Glutamatergic neuron (in vitro differentiated cells): ENCODE measurements at regions not wholly inside any gene's neighbourhood (a gene's known extent, or its start where the extent isn't known, plus 50 kb on each side); places are given as distances from the start of the nearest gene placed in this dataset.

Source experiments
- DNase-seq: peaks from one replicate; pipeline ENCODE4 v3.0.0; 2022
- H3K27ac Mint-ChIP-seq: one replicate; pipeline ENCODE4 v1.8.0; 2020; ENCODE audit warnings: mild to moderate bottlenecking, mixed read lengths, inconsistent platforms; ENCODE audit not compliant: unreplicated experiment
- H3K27me3 Mint-ChIP-seq: one replicate; pipeline ENCODE4 v1.8.0; 2020; ENCODE audit warnings: mild to moderate bottlenecking, moderate library complexity, mixed read lengths, inconsistent platforms; ENCODE audit not compliant: unreplicated experiment
- H3K36me3 Mint-ChIP-seq: one replicate; pipeline ENCODE4 v1.8.0; 2020; ENCODE audit warnings: mild to moderate bottlenecking, mixed read lengths, inconsistent platforms; ENCODE audit not compliant: unreplicated experiment
- H3K4me1 Mint-ChIP-seq: one replicate; pipeline ENCODE4 v1.8.0; 2020; ENCODE audit warnings: mild to moderate bottlenecking, low read depth, mixed read lengths, inconsistent platforms; ENCODE audit not compliant: unreplicated experiment
- H3K4me3 Mint-ChIP-seq: one replicate; pipeline ENCODE4 v1.8.0; 2020; ENCODE audit warnings: mild to moderate bottlenecking, mixed read lengths, inconsistent platforms; ENCODE audit not compliant: unreplicated experiment
- H3K9me3 Mint-ChIP-seq: one replicate; pipeline ENCODE4 v1.8.0; 2020; ENCODE audit warnings: mild to moderate bottlenecking, moderate library complexity, mixed read lengths, inconsistent platforms; ENCODE audit not compliant: unreplicated experiment
- TF ChIP-seq, protein P1 (sequence below): fragments of 200-600 bp; sonication (generic); IDR thresholded peaks from one replicate; pipeline ENCODE4 v1.5.0; 2021; ENCODE audit not compliant: partially characterized antibody, unreplicated experiment

GRCh38 chr16:65725156-65725845 is 603.4 kb upstream of the CDH11 start:
- H3K4me3 Mint-ChIP-seq = no peak overlapping the region
- H3K27me3 Mint-ChIP-seq = no peaks in the 10 kb centered on the region
- no peak overlapping the region for H3K27ac Mint-ChIP-seq
- TF ChIP-seq, protein P1, sequence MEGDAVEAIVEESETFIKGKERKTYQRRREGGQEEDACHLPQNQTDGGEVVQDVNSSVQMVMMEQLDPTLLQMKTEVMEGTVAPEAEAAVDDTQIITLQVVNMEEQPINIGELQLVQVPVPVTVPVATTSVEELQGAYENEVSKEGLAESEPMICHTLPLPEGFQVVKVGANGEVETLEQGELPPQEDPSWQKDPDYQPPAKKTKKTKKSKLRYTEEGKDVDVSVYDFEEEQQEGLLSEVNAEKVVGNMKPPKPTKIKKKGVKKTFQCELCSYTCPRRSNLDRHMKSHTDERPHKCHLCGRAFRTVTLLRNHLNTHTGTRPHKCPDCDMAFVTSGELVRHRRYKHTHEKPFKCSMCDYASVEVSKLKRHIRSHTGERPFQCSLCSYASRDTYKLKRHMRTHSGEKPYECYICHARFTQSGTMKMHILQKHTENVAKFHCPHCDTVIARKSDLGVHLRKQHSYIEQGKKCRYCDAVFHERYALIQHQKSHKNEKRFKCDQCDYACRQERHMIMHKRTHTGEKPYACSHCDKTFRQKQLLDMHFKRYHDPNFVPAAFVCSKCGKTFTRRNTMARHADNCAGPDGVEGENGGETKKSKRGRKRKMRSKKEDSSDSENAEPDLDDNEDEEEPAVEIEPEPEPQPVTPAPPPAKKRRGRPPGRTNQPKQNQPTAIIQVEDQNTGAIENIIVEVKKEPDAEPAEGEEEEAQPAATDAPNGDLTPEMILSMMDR = no peak
- no peaks in the 10 kb centered on the region for H3K9me3 Mint-ChIP-seq
- DNase-seq = no peak
- H3K4me1 Mint-ChIP-seq = peaks cover 4% of the 10 kb centered on the region
- H3K36me3 Mint-ChIP-seq = no peaks in the 10 kb centered on the region

DNA sequence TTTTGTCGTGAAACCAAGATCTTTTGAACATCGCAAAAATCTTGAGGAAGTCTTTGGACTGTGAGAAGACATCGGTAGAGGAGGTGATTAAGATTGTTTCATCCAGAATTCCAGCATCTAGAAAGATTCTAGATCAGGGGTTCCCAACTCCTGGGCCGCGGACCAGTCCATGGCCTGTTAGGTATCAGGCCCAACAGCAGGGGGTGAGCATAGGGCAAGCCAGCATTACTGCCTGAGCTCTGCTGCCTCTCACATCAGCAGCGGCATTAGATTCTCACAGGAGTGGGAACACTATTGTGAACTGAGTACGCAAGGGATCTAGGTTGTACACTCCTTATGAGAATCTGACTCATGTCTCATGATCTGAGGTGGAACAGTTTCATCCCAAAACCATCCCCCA is 600.6 kb upstream of the CDH11 start:
- Mint-ChIP-seq H3K27me3 (no peaks in the 10 kb centered on the region), H3K27ac (no peak overlapping the region), H3K4me1 (no peaks in the 10 kb centered on the region), H3K4me3 (no peak overlapping the region), H3K9me3 (no peaks in the 10 kb centered on the region), H3K36me3 (no peaks in the 10 kb centered on the region)
- TF ChIP-seq, protein P1 = no peak
- no peak for DNase-seq

GRCh38 chr16:65717846-65718245 is 596.0 kb upstream of the CDH11 start:
- H3K9me3 Mint-ChIP-seq = no peaks in the 10 kb centered on the region
- H3K4me3 Mint-ChIP-seq = no peak overlapping the region
- no peaks in the 10 kb centered on the region for H3K27me3 Mint-ChIP-seq
- H3K36me3 Mint-ChIP-seq = peaks cover 3% of the 10 kb centered on the region
- no peak overlapping the region for H3K27ac Mint-ChIP-seq
- TF ChIP-seq, protein P1 = no peak
- no peaks in the 10 kb centered on the region for H3K4me1 Mint-ChIP-seq
- no peak for DNase-seq

DNA sequence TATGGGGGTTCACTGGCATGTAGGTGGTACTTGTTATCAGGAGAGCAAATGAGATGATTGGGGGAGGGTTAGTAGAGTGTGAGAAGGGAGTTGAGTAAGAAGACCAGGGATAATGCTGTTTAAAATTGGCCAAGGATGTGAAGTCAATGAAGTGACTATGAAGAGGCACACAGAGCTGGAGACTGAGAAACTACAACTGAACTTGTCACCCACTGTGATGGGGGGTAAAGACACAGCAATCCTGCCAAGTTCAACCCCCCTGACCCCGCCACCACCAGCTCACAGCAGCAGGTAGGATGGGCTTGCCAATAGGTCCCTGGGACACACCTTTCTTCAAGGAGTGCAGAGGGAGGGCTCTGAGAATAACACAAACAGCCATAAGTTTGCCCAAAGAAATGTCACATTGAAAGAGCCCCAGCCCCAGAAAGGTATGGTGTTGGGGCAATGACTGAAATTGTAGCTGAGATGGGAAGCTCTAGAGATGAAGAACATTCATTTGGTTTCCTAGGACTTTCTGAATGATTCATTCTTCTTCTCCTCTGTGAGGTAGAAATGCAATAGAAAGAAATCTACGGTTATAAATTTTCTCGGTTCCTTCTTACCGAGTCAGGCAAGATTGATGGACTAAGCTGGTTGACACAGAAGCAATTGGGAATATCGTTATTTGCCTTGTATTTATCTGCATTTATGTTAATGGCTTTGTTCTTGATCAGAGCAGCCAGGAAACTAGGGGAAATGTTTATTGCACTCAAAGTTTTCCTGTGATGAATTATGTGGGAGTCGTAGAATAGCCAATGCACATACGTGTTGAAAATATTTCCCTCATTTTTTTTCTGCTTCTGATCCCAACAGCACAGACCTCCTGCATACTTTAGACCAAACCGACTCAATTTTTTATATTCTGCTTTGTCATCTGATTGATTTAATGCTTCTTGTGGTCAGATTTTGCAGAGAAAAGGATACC is 595.2 kb upstream of the CDH11 start:
- Mint-ChIP-seq H3K27ac (no peak overlapping the region), H3K36me3 (peaks cover 3% of the 10 kb centered on the region), H3K9me3 (no peaks in the 10 kb centered on the region), H3K4me1 (no peaks in the 10 kb centered on the region), H3K4me3 (no peak overlapping the region), H3K27me3 (no peaks in the 10 kb centered on the region)
- DNase-seq = no peak
- TF ChIP-seq, protein P1 = no peak
